HG03469 (cell line): ENCODE measurements at regions not wholly inside any gene's neighbourhood (a gene's known extent, or its start where the extent isn't known, plus 50 kb on each side); places are given as distances from the start of the nearest gene placed in this dataset.

Experiments
- ATAC-seq: cut with Tn5 transposase; IDR thresholded peaks from one replicate; pipeline ENCODE4 v1.9.1; 2021; ENCODE audit warnings: mild to moderate bottlenecking, moderate library complexity, moderate number of reproducible peaks; ENCODE audit not compliant: unreplicated experiment

DNA sequence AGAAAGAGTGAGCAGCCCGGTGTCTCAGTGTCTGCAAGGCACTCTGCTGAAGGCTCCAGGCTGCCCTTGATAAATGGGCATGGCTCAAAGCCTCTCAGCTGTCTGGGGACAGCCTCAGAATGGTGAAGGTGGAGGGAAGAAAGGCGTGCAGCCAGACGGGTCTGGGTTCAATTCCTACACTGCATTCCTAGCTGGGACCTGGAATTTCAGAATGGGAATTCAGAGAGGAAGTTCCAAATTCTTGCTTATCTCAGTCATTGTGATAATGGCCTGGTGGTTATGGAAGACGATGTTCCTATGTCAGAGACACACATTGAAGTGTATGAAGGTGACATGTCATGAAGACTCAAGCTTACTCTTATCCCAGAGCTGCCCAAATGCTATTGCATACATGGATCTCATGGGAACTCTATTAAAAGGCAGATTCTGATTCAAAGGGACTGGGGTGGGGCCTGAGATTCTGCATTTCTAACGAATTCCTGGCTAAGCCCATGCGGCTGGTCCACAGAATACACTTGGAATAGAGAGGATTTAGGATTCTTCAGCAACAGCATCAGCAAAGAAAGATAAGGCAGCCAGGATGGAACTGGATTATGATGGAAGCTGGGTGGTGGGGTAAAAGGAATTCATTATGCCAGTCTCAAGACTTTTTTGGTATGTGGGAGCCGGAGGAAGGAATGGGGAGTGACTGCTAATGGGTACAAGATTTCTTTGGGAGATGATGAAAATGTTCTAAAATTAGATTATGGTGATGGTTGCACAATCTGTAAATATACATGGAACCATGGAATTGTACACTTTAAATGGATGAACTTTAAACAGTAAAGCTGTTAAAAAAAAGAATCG is 82.6 kb upstream of the ZMIZ1 start:
- no peak for ATAC-seq

DNA sequence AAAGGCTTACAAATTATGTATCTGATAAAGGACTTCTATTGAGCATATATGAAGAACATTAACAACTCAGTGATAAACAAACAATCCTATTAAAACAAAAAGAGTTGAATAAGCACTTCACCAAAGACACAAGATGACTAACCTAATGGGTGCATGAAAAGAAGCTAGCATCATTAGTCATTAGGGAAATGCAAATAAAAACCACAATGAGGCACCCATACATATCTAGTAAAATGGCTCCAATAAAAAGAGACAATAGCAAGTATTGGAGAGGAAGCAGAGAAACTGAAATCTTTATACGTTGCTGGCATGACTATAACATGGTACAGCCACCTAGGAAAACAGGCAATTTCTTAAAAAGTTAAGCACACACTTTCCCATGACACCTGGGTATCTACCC is 77.6 kb upstream of the ZMIZ1 start:
- peak; percentile 60 for ATAC-seq

DNA sequence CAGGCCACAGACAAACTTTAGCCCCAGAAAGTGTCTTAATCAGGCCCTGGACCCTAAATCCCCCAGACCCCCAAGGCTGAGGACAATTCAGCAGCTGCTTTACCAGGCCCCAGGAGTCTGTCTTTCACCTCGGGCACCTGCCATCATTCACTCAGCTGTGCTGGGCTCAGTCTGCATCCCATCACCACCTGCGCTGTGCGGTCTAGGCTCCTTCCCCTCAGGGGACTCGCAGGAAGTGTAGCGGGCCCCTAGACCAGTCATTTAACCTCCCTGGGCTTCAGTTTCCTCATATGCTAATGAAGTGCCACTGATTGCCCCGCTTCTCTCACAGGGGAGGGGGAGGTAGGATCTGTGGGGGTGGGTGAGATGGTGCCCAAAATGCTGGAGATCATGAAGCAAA is 76.4 kb upstream of the ZMIZ1 start:
- ATAC-seq, result peak; percentile 70

DNA sequence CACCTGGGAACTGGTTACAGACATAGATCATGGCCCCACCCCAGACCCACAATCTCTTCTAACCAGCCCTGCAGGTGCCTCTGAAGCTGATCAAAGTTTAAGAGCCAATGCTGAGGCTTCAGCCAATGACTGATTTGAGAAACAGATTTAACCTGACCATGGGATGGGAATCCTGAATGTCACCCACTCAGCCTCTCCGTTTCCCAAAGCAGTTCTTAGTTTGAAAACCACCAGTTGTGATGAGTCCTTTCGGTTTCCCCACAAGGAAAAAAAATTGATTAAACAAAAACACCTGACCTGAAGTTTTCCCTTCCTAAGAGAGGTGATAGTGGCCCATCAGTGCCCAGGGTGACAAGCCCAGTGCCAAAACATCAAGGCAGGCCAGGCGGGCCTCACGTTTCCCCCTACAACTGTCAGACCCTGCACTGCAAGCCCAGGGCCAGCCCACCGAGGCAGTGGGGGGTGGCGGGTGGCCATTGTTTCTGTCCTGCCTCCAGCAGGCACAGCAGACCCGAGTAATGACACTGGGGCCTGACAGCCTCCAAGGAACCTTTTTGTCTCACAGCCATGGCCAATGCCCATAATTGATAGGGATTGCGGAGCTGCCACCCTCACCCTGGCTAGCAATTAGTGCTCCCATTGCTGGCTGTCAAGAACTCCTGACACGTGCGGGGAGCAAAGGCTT is 75.4 kb upstream of the ZMIZ1 start:
- ATAC-seq, result no peak

DNA sequence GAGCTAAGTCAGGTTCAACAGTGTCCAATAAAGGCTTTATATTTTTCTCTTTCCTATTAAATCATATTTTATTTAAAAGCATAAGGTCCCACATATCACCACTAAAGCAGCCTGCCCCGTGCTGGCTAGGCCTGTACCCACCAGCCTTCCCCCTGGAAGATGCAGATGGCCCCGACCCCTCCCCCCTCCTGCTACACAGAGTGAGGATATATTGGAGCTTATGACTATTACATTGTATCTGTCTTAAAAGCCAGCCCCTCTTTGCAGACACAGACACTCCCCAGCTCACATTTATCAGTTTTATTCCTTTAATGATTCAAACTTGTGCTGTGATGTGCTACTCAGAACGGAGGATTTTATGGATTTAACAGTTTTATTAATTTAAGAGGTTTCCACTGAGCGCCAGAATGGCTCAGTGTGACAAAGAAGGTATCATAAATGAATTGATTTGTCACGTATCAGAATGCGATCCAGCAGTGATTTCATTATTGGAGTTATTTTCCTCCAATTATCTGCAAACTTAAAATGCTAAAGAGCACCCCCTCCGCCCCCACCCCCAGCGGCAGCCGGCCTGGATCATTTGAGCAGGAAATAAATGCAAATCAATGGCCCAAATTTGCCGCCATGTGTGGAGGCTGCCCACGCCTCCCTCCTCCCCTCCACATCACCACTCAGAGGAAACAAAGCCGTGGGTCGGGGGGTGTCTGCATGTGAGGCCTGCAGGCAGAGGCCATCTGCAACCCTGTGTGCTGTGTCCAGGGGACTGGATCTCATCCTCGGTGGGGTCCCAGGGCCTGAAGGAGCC is 72.6 kb upstream of the ZMIZ1 start:
- no peak for ATAC-seq

DNA sequence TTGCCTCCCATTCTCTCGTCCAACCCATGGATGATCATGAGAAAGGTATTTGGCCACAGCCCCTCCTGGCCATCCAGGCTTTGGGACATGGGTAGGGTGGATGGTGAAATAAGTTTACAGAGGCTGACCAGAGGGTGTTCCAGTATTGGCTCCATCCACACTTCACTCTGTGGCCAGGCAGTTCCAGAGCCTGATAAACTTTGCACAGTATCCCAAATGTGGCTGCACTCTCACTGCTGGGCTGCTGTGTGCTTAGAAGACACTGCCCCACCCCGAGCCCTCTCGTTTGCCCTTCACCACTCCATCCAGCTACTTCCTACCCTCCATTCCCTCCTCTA is 72.0 kb upstream of the ZMIZ1 start:
- no peak for ATAC-seq

DNA sequence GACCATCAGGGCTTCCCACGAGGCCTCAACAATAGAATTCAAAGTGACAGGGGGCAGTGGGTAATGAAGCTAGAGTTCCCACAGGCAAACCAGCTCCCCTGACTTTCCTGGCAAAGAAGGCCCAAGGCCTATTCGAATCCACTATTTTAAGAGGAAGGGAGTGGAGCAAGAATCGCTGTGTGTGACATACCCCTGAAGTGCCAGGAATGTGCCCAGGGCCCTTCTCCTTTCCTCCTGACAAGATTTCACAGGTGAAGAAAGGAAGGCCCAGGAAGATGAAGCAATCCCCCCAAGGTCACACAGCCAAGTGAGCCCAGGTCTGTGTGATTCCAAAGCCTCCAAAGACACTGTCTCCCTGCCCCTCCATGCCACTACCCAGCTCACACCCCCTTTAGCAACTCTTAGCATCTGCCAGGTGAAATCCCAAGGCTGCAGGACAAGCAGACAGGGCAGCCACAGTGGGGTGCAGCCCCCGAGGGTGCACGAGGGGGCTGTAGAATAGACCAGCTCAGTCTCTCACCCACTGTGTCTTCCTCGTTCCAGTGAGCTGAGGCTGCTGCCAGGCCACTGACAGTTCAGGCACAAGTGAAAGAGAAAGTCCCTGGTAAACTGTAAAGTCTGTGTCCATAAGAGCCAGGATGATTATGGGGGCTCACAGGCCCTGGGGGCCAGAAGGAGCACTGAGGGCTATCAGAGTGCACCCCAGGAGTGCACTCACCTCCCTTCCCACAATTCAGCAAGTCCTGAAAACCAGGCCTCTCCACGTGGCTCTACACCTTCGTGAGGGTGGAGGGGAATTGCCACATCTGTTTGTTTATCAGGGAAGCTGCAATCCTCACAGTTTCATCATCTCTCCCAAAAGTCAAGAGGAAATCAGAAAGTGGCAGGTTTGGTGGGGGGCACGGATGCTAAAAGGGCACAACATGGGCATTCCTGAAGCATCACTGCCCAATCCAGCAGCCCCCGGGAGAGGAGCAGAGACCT is 70.8 kb upstream of the ZMIZ1 start:
- no peak for ATAC-seq

DNA sequence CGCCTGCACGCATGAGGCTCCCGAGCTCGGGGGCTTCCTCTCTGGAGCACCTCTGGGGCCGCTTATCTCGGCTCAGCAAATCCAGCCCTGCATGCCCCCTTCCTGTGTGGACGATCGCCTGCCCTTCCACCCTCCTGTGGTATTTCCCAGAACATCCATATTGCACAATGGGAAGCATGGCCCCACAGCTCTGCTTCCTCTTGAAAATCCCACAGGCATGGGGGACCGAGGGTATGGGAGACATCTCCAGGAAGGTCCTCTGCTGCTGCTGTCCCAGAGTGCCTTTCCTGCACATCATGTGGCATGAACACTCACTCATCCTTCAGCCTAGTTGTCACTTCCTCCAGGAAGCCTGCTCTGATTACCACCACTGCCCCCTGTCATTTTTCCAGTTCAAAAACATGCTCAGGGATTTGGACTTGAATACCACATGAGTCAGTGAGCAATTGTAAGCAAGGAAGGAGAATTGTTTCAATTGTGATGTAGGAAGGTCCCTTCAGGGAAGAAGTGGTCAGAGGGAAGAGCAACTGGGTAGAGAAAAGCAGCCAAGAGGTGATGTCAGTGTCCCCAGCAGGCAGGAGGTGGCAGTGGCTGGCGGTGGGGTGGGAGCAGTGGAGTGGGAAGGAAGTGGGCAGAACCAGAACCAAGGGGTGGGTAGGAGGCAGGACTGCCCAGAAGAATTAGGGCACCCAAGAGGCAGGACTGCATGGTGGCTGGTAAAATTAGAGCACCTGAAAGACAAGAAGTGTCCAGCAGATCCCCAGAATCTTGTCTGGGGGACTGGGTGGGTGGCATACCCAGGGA is 67.5 kb upstream of the ZMIZ1 start:
- ATAC-seq, result no peak

DNA sequence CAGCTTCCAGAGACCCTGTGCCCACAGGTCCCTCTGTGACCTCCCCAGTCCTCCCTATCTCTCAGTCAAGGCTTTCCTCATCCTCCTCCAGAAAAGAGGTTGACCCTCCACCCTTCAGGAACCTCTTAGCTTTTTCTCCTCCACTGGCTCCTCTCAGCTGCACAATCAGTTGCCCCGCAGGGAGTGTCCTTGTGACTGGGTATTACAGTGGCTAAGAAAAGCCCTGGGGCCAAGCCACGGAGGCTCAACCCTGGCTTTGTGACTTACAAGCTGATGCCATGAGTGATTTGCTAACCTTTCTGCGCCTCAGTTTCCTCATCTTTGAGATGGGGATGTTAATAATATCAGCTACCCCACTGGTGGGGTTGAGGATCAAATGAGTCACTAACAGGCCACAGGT is 66.4 kb upstream of the ZMIZ1 start:
- no peak for ATAC-seq

DNA sequence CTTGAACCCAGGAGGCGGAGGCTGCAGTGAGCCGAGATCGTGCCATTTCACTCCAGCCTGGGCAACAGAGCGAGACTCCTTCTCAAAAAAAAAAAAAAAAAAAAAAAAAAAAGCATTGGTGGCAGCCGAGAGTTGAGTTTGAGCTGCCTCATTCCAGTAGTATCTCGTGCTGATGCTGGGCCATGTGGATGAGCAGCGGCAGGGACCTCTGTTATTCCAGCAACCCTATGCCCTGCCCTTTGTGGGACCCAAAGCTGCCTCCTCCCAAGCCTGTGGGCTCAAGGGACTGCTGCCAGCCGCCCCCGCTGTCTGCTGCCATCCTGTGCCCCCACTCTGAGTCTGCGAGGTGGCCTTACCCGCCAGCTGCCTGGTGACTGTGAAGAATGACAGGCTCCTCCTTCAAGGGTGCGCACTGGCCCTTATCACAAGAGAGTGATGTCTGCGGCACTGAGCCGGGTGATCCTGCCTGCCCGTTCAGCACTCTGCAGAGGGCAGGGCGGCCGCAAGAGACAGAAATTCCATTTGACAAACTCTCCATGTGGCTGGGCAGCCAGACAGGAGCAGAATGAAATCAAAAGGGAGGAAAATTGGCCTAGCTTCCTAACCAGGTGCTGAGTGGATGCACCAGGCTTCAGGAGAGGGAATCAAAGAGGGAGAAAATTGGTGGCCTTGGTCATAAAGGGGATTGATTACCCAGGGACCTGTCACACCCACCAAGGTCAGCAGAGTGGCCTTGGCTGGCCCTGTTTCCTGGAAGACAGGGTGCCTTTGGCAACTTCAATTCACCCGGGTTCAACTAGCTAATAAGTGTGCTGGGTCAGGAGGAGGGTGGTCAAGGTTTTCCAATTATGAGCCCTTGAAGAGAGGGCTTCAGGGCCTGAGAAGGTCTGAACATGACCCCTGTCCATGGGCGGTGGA is 65.3 kb upstream of the ZMIZ1 start:
- no peak for ATAC-seq

DNA sequence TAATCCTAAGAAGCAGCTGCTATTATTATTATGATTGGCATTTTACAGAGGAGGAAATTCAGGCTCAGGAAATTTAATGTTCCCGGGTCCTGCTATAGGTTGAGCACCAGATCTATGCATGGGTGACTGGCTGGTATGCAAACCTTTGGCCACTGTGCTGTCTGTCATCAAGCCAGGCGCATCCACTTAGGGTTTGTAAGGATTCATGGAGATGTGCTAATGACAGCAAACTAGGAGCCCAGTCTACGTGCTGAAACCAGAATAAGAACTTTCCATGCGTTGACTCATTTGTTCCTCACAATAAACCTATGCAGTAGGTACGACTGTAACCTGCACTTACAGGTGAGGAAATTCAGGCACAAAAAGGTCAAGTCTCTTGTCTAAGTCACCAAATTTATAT is 64.5 kb upstream of the ZMIZ1 start:
- ATAC-seq, result no peak

DNA sequence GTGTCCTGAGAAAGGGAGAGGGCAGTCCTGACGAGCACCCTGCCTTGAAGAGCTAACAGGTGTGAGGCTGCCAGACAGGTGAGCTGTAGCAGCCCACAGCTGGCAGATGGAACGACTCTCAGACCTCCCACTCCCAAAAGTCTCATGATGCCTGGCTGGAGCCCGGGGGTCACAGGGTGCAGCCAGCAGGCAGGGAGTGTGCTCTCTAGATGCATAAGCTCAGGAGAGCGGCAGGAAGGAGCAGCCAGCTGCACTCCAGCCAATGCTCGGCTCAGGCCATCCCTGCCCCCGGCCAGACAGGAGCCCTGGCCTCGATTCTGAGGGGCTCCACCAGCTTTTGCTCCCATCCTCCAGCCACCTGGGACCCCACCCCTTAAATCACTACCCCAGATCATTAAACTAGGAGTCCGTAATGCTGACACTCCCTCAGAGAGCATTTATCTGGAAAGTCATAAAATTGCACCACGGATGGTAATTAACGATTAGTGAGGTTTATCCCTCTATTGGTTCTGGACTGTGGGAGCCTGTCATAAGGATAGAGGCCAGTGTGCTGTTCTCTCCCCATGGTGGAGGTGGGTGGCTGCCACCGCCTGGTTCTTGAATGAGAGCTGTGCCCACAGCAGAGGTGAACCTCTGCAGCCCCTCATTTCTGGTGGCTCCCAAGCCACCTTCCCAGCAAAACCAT is 63.5 kb upstream of the ZMIZ1 start:
- no peak for ATAC-seq

DNA sequence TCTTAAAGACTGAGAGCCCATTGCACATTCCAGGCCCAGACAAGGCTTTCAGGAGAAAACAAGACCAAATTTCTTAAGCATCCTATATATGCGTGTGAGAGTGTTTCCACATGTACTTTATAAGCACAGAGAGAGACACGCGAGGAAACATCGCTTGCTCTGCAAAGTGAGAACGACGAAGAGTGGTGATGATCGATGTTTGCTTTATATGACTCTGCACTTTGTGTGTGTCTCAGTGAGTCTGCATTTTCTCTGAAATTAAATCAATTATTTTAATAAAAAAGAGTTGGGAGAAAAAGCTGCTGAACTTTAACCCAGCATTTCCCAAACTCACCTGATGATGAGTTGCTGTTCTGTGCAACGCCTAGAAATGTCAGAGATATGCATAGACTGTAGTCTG is 61.7 kb upstream of the ZMIZ1 start:
- no peak for ATAC-seq

DNA sequence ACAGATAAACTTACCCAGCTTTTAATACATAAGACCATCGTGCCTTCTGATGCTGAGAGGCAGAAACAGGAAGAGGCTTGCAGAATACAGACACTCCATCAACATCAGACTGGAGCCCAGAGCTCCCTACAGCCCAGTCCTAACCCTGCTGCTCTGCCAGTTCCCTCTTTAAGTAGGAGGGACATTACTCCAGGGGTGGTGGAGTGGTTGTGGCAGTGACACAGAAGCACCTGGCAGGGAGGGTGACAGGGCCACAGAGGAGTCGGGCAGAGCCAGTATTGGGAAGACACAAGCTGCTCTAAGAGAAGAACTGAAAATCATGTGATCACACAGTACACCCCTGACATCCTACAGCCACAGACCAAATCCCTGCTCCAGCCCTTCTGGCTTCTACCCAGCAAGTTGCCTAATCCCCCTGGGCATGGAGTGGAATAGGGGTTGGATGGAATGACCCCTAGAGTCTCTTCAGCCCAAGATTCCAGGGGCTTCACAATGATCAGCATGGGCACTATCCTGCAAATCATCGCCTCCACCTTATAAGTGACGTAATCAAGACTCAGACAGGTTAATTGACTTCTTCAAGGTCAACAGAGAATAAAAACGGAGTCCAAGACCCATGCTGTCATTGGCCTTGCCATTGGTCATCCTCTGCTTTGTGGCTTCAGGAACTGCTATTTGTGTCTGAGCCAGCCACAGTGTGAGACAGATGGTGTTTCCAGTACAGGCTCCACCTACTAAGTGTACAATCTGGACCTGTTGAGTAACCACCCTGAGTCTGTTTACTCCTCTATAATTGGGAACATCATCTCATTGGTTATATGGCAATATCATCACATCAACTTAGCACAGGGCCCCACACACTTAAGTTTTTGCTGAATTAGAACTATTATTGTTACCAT is 61.1 kb upstream of the ZMIZ1 start:
- ATAC-seq, result no peak

DNA sequence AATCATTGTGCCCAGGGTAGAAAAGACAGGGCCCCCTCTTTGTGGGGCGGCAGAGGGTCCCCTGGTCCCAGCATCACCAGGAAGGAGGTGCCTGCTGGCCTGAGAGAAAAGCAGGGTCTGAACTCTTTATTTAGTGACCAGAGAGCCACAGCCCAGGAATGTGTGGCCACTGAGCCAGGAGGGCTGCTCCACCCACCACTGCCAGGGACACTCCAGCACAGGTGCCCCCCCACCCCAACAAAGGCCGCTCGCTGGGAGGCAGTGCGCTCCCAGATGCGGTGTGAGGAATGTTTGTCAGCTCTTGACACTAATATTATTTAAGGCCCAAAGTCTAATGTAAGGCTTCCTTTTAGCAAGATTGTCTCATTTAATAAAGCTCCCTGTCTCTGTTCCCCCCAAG is 59.6 kb upstream of the ZMIZ1 start:
- no peak for ATAC-seq

DNA sequence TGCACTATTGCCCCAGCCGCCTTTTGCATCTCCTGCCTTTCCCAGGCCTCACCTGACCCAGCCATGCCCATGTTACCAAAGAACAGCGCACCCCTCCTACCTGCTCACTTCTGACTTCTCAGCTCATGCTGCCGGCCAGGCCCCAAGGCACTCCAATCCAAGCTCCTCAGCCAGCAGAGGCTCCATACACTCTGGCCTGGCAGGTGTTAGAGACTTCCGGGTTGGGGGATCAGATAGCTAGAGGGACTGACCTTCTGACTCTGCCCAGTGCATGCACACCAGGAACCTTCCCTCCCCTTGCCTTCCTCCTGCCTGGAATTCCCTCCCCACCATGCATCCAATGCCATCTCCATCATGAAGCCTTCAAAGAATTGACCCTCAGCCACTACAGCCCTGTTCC is 56.2 kb upstream of the ZMIZ1 start:
- no peak for ATAC-seq

DNA sequence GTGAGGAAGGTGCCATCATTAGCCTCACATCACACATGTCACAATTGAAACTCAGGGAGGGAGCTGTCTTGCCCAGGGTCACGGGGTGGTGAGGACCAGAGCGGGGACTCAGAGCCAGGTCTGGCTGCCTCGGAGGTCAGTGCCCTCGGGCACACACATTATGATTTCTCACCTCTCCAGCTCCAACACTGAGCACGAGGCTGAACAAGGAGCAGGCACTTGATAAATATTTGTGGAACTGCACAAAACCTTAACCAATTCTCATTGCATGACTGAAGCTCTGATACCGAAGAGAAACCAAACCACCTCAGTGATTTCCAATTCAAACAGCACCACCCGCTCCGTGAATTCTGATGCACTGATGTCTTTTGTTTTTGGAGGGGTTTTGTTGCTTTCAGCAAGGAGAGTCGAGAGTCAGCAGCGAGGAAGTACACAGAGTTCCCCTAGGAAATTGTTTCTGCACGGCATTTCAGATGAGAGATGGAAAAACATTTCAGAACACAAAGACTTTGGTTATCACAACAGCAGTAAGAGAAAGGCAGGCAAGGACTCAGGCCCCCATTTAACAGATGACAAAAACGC is 55.3 kb upstream of the ZMIZ1 start:
- no peak for ATAC-seq
